Stromal cell of bone marrow (primary cell): ENCODE measurements at regions not wholly inside any gene's neighbourhood (a gene's known extent, or its start where the extent isn't known, plus 50 kb on each side); places are given as distances from the start of the nearest gene placed in this dataset.

Experiments used
- DNase-seq: peaks from one replicate; pipeline ENCODE4 v3.0.0-alpha.2; 2012; ENCODE audit warnings: low read depth

DNA sequence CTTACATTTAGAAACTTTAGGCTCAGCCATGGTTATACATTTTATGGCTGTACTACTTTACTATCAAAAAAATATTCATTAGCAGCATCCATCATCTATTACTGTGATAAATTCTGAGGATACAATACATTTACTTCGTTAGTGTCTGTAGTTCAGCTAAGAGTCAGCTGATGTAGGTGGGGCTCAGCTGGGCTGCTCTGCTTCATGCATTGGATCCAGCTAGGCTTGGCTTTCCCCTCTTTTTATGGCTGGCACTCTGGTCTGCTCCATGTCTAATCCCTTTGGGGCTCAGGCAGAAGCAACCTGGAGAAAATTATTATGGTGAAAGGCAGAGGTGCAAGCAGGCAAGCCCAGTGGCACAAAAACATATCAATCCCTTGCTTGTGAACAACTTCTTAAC lies 930.1 kb upstream of the NR2F2 start:
- DNase-seq, result no peak

DNA sequence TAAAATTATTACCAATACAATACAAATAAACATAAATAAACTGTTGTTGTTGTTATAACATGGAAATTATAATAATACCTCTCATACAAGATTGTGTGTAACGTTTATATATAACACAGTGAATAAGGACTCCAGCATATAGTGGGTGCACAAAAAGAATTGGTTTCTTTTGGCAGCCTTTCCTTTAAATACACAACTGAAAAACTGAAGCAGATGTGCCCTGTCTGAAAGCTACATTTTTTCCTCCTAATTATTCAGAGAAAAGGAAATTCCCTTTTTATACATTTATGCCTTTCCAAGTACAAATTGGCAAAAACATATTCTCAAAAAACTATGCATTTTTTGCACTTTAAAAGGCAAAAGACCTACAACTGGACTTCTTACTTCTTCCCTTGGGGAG lies 928.9 kb upstream of the NR2F2 start:
- no peak for DNase-seq

- no peak for DNase-seq
Observed at GRCh38 chr15:95405447-95405846, 925.1 kb upstream of the NR2F2 start.

DNA sequence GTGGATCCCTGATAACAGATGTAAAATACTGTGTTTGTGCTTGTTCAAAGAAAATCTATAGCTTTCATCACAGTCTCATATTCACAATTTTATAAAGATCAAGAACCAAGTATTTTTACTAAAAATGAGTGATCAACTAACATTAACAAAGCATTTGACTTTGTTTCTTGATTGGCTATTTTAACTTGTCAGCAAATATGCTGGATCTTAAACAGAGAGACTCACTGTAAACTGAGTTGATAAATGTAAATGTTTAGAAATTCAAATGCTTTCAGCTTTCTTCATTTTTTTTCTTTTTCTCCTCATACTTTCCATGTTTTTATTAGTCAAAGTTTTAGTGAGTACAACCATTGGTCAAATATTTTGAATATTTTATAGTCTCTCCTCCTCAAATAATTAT lies 923.0 kb upstream of the NR2F2 start:
- DNase-seq, result no peak

DNA sequence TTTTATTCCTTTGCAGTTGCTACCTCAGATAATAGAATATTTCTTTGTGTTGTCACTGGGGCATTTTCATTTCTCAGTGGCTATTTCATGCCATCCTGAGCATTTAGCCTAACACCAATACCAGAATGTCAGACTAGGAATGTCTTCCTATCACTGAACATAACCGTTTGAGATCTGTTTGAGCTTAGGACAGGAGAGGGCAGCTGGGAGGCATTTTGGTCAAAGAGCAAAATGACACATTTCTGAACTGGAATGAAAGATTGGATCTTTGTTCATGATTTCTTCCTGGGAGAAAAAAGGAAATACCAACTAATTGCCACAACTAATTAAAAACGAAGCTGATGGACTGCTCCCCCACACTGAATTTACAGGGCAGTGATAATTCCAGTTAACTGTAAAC lies 921.3 kb upstream of the NR2F2 start:
- no peak for DNase-seq

DNA sequence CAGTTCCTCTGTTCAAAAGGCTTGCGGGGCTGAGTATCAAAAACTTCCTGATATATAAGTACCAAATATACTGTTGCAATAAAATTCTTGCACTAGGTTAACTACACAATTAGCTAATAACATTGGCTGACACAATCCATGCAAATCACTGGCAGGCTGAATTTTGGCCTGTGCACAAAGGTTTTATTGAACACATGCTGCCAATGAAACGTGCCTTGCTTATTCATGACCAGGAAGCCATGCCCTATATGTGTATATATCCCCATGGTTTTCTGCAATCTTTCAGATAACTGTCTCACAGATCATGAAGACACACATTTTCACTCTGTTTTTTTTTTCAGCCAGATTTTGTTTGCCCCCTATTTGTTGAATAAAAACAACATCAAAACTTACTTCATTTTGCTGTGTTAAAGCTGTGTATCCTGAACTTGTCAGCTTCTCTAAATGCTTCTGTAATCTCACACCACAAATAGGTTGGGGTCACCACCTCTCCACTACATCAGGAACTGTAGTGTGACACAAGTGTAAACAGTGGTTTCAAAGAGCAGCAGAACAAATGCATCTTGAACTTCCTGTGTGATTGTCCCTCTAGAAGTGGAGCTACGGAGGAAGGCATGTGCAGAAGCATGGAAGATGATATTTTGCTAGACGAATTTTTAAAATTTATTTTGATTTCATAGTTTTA lies 920.7 kb upstream of the NR2F2 start:
- DNase-seq, result no peak

DNA sequence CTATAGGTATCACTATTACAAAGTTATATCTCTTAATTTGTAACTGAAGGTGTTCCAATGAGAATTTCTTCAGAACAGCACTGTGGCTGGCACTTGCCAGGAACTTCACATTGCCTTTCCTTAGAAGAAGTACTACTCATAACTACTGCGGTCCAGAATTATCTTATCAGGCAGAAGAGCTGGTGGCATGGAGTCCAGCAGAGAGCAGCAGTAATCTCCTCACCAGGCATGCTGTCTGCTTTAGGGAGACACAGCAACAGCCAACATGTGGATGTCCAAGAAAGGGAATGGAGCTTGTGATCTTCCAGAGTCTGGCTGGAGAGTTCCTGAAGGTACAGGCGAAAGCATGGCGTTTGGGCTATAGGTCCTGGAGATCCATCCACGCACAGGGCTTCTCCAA lies 919.7 kb upstream of the NR2F2 start:
- no peak for DNase-seq

DNA sequence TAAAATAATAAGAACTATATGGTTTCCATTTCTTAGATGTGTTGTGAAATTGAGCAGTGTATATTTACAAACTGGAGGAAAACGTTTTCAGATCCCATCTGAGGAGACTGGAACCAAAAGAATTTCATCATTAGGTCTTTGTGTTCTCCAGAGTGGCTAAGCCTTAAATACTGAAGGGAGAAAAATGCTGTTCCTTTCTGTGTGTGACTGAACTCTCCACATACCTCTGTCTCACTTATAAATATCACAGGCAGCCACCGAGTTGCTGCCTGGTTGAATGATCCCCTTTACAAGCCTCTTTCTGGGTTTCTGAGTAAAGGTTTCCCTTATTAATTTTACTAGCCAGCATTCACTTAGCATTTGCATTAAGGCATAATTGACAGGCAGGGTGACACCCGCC lies 913.9 kb upstream of the NR2F2 start:
- DNase-seq, result no peak

GRCh38 chr15:95417761-95418160 lies 912.7 kb upstream of the NR2F2 start:
- DNase-seq, result no peak

- DNase-seq, result no peak
Observed at GRCh38 chr15:95422255-95422654, 908.2 kb upstream of the NR2F2 start.

- no peak for DNase-seq
Observed at GRCh38 chr15:95425859-95426258, 904.6 kb upstream of the NR2F2 start.

DNA sequence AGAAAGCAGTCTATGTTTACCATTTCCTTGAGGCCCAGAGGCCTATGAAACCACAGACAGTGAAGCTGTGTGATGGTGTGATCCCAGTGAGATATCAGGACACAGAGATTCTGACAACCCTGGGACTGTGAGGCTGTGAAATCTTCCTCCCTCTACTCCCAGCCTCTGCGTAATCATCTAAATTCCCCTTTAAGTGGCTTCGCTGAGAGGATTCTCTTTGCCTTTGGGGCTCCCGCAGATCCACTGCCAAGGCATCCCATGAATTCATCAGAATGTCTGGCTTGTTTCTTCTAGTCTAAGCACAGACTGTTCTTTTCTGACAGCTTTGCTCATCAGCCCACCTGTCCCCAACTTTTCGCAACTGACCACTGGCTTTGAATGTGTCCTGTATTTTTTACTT lies 901.2 kb upstream of the NR2F2 start:
- DNase-seq, result no peak

GRCh38 chr15:95431518-95431917 lies 899.0 kb upstream of the NR2F2 start:
- no peak for DNase-seq

DNA sequence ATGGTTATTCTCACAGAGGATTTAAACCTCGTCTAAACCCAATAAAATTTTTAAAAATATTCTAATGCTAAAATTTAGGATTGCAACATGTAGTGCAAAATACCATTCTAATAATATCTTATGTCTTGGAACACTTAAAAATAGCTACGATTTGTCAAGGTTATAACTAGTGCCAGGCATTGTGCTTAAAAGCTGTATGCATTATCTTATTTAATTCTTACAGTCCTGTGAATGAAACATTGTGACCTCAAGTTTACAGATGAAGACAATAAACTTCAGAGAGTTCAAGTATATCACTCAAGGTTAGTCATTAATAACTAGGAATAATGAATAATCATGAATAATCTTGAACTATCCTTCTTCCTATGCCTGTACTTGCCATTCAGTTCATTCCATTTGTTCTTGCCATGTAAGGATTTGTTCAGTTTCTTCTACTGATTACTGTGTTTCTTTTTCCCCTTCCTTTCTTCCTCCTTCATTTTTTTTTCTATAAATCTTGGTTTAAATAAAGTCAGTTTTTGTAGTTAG lies 897.6 kb upstream of the NR2F2 start:
- DNase-seq, result no peak

DNA sequence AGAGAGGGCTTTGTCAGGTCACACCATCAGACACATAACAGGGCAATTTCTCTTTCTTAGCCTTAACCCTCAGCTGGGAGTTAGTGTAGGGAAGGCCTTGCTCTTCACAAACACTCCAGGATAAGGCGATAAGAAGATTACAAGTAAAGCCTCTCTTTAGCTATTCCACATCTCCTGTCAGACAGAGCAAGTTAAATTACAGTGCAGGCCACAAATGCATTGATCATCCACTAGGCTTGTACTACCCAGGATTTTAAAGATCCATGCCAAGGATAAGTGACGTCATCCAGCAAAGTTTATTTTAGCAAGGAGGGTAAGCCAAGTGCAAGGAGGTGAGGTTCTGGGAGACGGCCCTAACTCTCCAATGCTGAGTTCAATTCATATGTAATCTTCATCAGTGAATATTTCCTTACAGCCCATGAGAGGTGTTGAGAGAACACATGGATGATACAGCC lies 890.6 kb upstream of the NR2F2 start:
- DNase-seq, result no peak

DNA sequence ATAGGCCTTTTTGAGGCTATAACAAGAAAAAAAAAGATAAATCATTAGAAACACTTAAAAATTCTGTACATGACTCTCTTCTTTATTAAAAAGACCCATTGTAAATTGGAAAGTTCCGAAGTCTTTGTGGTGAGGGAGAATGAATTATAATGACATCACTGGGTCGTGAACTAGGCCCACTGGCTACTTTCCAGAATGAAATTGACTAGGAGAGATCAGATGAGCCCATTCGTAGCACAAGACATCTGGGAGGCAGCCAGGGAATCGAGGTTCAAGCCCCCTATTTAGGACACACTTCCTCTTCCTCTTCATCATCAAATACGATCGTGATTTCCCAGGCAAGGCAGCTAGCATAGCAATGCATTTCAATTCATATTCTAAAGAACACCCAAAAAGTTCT lies 889.8 kb upstream of the NR2F2 start:
- DNase-seq, result no peak

DNA sequence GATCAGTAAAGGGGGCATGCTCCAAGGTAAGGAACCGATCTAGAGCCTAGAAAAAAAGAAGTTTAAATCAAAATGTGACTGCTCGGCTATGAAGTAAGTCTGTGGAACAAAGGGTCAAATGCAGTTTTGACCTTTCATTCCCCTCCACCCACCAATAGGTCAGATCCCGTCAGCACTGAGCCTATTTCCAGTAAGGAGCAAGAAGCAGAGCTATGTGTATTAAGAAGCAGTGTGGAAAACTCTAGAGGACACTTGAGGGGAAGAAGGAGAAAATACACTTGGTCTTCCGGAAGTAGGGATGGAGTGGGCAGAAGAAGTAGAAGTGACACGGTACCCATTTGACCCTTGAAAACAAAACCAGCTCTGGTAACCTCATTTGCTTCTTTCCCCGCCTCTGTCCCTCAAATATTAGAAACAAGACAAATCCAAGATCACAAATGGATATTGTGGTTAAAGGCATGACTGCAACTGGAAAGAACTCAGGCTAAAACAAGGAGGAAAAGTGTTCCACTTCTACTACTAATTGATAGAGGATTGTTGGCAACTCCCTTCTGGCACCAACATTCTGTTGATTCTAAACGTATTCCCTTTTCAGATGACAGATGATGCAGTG lies 888.3 kb upstream of the NR2F2 start:
- DNase-seq, result no peak

GRCh38 chr15:95444860-95445259 lies 885.6 kb upstream of the NR2F2 start:
- no peak for DNase-seq

DNA sequence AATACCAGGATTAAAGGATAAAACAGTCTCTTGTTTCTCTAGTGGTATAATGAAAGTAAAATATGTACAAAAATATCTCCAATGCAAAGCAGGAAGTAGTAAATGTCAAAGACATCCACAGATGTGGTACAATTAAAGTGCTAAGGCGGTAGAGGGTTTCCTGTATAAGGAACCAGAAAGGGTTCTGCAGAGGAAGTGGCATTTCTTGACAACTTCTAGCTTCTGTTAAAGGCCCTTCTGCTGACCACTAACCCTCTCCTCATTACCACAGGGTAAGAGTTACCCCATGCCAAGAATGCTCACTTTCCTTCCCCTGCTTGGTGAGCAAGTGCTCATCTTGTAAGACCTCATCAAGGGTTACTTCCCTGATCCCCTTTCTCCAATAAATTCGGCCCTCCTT lies 883.6 kb upstream of the NR2F2 start:
- no peak for DNase-seq

DNA sequence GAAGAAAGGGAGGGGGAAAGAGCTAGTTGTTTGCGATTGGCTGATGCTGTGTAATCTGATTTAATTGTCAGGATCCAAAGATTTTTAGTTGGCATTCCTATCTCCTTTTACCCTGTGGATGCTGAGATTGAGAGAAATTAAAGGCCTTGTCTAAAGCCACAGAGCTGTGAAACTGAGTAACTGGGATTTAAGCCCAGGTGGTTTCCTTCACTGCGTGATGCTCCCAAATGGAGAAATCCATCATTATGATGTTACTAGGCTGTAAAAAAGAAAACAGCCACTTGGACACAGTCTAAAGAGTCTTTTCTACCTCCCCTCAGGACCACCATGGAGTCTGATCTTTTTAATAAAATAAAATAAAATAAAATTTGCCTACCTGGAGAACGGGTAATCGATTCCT lies 883.0 kb upstream of the NR2F2 start:
- DNase-seq, result no peak

- peak; percentile 32 for DNase-seq
Observed at GRCh38 chr15:95448531-95449229, 881.8 kb upstream of the NR2F2 start.

DNA sequence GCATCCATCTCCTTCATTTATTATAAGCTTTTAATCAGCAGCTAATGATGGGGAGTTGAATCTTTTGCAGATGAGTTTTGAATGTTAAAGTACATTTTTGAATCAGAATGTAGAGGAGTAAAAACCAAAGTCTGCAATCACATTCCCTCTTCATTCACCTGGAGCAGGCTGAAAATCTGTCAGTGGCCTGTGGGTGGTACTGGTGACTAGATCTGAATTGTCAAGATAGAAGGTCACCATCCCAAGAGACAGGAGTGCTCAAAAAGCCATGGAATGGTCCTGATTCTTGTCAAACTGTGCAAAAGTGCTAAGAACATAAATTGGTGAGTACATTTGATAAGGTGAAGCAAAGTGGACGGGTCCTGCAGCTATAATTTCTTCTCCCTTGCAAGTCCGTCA lies 881.3 kb upstream of the NR2F2 start:
- DNase-seq, result no peak

DNA sequence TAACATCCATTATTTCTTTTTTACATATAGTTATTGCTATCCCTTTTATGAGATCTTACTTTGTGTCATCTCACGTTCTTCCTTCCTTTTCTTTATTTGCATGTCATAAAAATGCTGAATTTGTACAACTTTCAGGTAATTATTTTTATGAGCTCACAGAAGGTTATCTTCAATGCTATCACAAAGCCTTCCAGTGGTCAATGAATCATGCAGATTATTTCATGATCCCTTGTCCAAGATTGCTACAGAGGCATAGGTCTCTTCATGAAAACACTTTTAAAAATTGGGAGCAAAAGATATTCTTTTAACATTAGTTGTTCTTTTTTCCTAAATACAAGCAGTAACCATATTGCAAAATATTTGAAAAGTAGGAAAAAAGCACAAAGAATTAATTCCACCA lies 880.1 kb upstream of the NR2F2 start:
- no peak for DNase-seq
